ENCODE measurements at regions not wholly inside any gene's neighbourhood (a gene's known extent, or its start where the extent isn't known, plus 50 kb on each side); places are given as distances from the start of the nearest gene placed in this dataset.

GRCh38 chr22:23409976-23410375, 170.1 kb downstream of the IGLL1 start:
- TF ChIP-seq CTCF (IDR thresholded peaks at IDR 0.05): no peak
- TF ChIP-seq POLR2AphosphoS5 (IDR thresholded peaks at IDR 0.05; ENCODE audit: low read depth, low read length): no peak
- TF ChIP-seq SIN3A (IDR thresholded peaks at IDR 0.05; ENCODE audit: borderline replicate concordance, insufficient read depth, low read depth, low read length): no peak
- TF ChIP-seq REST (IDR thresholded peaks at IDR 0.05; ENCODE audit: insufficient read depth in 1 of 2, low read depth in 2 of 2, low read length in 1 of 2): no peak
- TF ChIP-seq TCF7L2 (IDR thresholded peaks at IDR 0.05; ENCODE audit: low read depth, low read length): no peak
